ENCODE measurements at regions not wholly inside any gene's neighbourhood (a gene's known extent, or its start where the extent isn't known, plus 50 kb on each side); places are given as distances from the start of the nearest gene placed in this dataset.

DNA sequence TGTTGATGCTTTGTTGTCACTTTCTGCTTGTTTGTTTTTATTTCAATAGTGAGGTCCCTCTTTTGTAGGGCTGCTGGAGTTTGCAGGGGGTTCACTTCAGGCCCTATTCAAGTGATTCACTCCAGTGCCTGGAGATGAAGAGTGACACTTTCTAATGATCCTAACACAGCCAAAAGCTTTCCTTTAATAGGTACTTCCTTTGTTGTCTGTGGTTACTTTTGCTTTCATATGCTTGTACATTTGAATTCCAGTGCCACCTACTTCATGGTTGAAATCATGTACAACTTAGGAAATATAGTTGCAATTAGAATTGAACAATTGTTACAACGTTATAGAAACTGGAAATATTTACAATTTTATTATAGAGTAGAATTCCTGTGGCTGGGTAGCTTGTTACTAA lies 466.8 kb upstream of the EPHA3 start (continued):
- TF ChIP-seq RFX5 (IDR thresholded peaks at IDR 0.05; ENCODE audit: borderline replicate concordance, low read depth, low read length) = no peak
- no peak for TF ChIP-seq KDM1A (IDR thresholded peaks at IDR 0.05; ENCODE audit: borderline replicate concordance, low read length)
- TF ChIP-seq KDM5A (IDR thresholded peaks at IDR 0.05; ENCODE audit: low read length) = no peak
- TF ChIP-seq, protein P1, sequence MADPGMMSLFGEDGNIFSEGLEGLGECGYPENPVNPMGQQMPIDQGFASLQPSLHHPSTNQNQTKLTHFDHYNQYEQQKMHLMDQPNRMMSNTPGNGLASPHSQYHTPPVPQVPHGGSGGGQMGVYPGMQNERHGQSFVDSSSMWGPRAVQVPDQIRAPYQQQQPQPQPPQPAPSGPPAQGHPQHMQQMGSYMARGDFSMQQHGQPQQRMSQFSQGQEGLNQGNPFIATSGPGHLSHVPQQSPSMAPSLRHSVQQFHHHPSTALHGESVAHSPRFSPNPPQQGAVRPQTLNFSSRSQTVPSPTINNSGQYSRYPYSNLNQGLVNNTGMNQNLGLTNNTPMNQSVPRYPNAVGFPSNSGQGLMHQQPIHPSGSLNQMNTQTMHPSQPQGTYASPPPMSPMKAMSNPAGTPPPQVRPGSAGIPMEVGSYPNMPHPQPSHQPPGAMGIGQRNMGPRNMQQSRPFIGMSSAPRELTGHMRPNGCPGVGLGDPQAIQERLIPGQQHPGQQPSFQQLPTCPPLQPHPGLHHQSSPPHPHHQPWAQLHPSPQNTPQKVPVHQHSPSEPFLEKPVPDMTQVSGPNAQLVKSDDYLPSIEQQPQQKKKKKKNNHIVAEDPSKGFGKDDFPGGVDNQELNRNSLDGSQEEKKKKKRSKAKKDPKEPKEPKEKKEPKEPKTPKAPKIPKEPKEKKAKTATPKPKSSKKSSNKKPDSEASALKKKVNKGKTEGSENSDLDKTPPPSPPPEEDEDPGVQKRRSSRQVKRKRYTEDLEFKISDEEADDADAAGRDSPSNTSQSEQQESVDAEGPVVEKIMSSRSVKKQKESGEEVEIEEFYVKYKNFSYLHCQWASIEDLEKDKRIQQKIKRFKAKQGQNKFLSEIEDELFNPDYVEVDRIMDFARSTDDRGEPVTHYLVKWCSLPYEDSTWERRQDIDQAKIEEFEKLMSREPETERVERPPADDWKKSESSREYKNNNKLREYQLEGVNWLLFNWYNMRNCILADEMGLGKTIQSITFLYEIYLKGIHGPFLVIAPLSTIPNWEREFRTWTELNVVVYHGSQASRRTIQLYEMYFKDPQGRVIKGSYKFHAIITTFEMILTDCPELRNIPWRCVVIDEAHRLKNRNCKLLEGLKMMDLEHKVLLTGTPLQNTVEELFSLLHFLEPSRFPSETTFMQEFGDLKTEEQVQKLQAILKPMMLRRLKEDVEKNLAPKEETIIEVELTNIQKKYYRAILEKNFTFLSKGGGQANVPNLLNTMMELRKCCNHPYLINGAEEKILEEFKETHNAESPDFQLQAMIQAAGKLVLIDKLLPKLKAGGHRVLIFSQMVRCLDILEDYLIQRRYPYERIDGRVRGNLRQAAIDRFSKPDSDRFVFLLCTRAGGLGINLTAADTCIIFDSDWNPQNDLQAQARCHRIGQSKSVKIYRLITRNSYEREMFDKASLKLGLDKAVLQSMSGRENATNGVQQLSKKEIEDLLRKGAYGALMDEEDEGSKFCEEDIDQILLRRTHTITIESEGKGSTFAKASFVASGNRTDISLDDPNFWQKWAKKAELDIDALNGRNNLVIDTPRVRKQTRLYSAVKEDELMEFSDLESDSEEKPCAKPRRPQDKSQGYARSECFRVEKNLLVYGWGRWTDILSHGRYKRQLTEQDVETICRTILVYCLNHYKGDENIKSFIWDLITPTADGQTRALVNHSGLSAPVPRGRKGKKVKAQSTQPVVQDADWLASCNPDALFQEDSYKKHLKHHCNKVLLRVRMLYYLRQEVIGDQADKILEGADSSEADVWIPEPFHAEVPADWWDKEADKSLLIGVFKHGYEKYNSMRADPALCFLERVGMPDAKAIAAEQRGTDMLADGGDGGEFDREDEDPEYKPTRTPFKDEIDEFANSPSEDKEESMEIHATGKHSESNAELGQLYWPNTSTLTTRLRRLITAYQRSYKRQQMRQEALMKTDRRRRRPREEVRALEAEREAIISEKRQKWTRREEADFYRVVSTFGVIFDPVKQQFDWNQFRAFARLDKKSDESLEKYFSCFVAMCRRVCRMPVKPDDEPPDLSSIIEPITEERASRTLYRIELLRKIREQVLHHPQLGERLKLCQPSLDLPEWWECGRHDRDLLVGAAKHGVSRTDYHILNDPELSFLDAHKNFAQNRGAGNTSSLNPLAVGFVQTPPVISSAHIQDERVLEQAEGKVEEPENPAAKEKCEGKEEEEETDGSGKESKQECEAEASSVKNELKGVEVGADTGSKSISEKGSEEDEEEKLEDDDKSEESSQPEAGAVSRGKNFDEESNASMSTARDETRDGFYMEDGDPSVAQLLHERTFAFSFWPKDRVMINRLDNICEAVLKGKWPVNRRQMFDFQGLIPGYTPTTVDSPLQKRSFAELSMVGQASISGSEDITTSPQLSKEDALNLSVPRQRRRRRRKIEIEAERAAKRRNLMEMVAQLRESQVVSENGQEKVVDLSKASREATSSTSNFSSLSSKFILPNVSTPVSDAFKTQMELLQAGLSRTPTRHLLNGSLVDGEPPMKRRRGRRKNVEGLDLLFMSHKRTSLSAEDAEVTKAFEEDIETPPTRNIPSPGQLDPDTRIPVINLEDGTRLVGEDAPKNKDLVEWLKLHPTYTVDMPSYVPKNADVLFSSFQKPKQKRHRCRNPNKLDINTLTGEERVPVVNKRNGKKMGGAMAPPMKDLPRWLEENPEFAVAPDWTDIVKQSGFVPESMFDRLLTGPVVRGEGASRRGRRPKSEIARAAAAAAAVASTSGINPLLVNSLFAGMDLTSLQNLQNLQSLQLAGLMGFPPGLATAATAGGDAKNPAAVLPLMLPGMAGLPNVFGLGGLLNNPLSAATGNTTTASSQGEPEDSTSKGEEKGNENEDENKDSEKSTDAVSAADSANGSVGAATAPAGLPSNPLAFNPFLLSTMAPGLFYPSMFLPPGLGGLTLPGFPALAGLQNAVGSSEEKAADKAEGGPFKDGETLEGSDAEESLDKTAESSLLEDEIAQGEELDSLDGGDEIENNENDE (IDR thresholded peaks at IDR 0.05; ENCODE audit: insufficient replicate concordance, low read length) = no peak
- TF ChIP-seq MAFK (IDR thresholded peaks at IDR 0.05; ENCODE audit: low read depth, low read length) = no peak

All from H1 (cell line).